ENCODE measurements at regions not wholly inside any gene's neighbourhood (a gene's known extent, or its start where the extent isn't known, plus 50 kb on each side); places are given as distances from the start of the nearest gene placed in this dataset.

- no peak for TF ChIP-seq MAX (IDR thresholded peaks at IDR 0.05; ENCODE audit: low read depth)
- no peak for TF ChIP-seq CTCF (IDR thresholded peaks at IDR 0.05)
- no peak for TF ChIP-seq ZBTB33 (IDR thresholded peaks at IDR 0.05; ENCODE audit: borderline replicate concordance, low read depth)
Measured at GRCh38 chr10:117927871-117928270, 118.9 kb downstream of the RAB11FIP2 start.

Data from SK-N-SH (cell line).